ENCODE measurements at regions not wholly inside any gene's neighbourhood (a gene's known extent, or its start where the extent isn't known, plus 50 kb on each side); places are given as distances from the start of the nearest gene placed in this dataset.
"Not testable (repeated sequence)": the region's sequence is repeated elsewhere in the genome, so short reads cannot be mapped to it uniquely, and the experiment has no call there.

GRCh38 chr6:15922510-15923250 lies 206.2 kb upstream of the MYLIP start:
- DNase-seq, result peak; percentile 78

GRCh38 chr6:15921243-15921642 lies 207.6 kb upstream of the MYLIP start:
- no peak for DNase-seq

- DNase-seq, result no peak
These were observed 212.3 kb upstream of the MYLIP start for GRCh38 chr6:15916581-15916980.

- DNase-seq, result no peak
These were observed 213.2 kb upstream of the MYLIP start for GRCh38 chr6:15915508-15916178.

- DNase-seq, result no peak
These were observed 214.3 kb upstream of the MYLIP start for GRCh38 chr6:15914553-15914952.

- no peak for DNase-seq
These were observed 215.3 kb upstream of the MYLIP start for GRCh38 chr6:15913573-15913972.

GRCh38 chr6:15912505-15913400 lies 216.1 kb upstream of the MYLIP start:
- DNase-seq, result peak; percentile 60

GRCh38 chr6:15911753-15912504 lies 217.0 kb upstream of the MYLIP start:
- no peak for DNase-seq

GRCh38 chr6:15909290-15910070 lies 219.4 kb upstream of the MYLIP start:
- DNase-seq, result no peak

GRCh38 chr6:15908871-15909270 lies 220.0 kb upstream of the MYLIP start:
- DNase-seq, result no peak

GRCh38 chr6:15907914-15908518 lies 220.9 kb upstream of the MYLIP start:
- no peak for DNase-seq

- not testable (repeated sequence) for DNase-seq
These were observed 221.5 kb upstream of the MYLIP start for GRCh38 chr6:15907220-15907913.

GRCh38 chr6:15906420-15907016 lies 222.4 kb upstream of the MYLIP start:
- no peak for DNase-seq

- no peak for DNase-seq
These were observed 223.1 kb upstream of the MYLIP start for GRCh38 chr6:15905488-15906419.

- DNase-seq, result no peak
These were observed 224.1 kb upstream of the MYLIP start for GRCh38 chr6:15904651-15905376.

- DNase-seq, result peak; percentile 71
These were observed 227.5 kb upstream of the MYLIP start for GRCh38 chr6:15901141-15902115.

- no peak for DNase-seq
These were observed 230.2 kb upstream of the MYLIP start for GRCh38 chr6:15898693-15899092.
